Gastrocnemius medialis (tissue), 4 donors: ENCODE measurements at regions not wholly inside any gene's neighbourhood (a gene's known extent, or its start where the extent isn't known, plus 50 kb on each side); places are given as distances from the start of the nearest gene placed in this dataset.

Experiments used
- CTCF ChIP-seq, 5 experiments: fragments of 450-650 bp in 3 of 5; fragments of 200-600 bp in 2 of 5; sonication (generic) in 2 of 5; IDR thresholded peaks in 4 of 5; conservative IDR thresholded peaks in 1 of 5; 1 replicate in 4 of 5; 2 replicates in 1 of 5; pipeline ENCODE4 v1.5.1; 2016 to 2019; ENCODE audit warnings: antibody characterized with exemption in 5 of 5, mild to moderate bottlenecking in 3 of 5, moderate library complexity in 3 of 5
- POLR2A ChIP-seq, 2 donors: fragments of 450-650 bp; IDR thresholded peaks; one replicate each; pipeline ENCODE4 v1.6.1; 2017; ENCODE audit warnings: antibody characterized with exemption in 2 of 2, mild to moderate bottlenecking in 2 of 2, moderate library complexity in 2 of 2

- TF ChIP-seq POLR2A (IDR thresholded peaks at IDR 0.05) (no peak), CTCF (IDR thresholded peaks at IDR 0.05 in 4 of 5, conservative IDR thresholded peaks at IDR 0.05 in 1 of 5) (no peak)
Observed at GRCh38 chr13:88288326-88288725, 617.2 kb downstream of the SLITRK5 start.
